NB4 (cell line): ENCODE measurements at regions not wholly inside any gene's neighbourhood (a gene's known extent, or its start where the extent isn't known, plus 50 kb on each side); places are given as distances from the start of the nearest gene placed in this dataset.

Experiments
- DNase-seq: peaks from one replicate; pipeline ENCODE4 v3.0.0; 2010; ENCODE audit warnings: low read depth
- H3K4me3 ChIP-seq: one replicate; pipeline ENCODE4 v1.5.1; 2011; ENCODE audit warnings: mild to moderate bottlenecking, low read depth, low read length, moderate library complexity
- CTCF ChIP-seq: IDR thresholded peaks from one replicate; pipeline ENCODE4 v1.5.1; 2012; ENCODE audit warnings: low read depth, low read length
- MYC ChIP-seq: IDR thresholded peaks from 2 replicates; pipeline ENCODE4 v1.6.1; 2011; ENCODE audit warnings: low read depth, low read length
- POLR2A ChIP-seq: IDR thresholded peaks from 2 replicates; pipeline ENCODE4 v1.6.1; 2011; ENCODE audit warnings: mild to moderate bottlenecking; ENCODE audit not compliant: insufficient read length; ENCODE audit errors: extremely low read depth
- TF ChIP-seq, protein P1 (sequence below): IDR thresholded peaks from 2 replicates; pipeline ENCODE4 v1.6.1; 2011; ENCODE audit warnings: low read depth, low read length

DNA sequence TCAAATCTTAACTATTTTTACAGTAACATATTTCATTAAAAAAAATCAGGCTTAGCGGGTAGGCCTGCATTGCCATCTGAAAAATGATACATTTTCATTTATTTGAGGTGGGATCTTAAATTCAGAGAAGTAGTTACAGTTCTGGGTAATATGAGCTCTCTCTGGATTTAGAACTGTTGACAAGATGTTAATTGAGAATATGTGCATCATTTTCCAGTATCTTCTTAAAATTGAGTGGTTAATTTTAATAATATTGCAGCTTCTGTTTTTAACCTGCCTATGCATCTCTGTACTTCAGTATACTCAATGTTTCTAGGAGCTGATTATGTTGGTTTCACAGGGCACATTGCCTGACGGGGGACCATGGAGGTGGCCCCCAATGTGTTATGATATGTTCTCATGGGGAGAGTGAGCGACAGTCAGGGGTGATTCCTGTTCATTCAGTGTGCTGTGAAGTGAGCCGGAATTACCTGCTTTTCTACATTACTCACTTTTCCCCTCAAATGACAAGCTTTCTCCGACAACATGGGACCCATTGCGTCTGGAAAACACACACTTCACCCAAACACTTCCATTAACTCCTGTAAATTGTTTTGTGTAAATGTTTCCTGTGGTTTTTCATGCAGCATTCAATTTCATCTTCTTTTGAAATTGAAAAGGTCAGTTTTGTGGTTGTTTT lies 406.2 kb downstream of the MTX2 start:
- H3K4me3 ChIP-seq, result no peak overlapping the region
- TF ChIP-seq MYC, result no peak
- no peak for TF ChIP-seq CTCF
- TF ChIP-seq, protein P1, sequence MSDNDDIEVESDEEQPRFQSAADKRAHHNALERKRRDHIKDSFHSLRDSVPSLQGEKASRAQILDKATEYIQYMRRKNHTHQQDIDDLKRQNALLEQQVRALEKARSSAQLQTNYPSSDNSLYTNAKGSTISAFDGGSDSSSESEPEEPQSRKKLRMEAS, result no peak
- no peak for TF ChIP-seq POLR2A
- no peak for DNase-seq

- no peak overlapping the region for H3K4me3 ChIP-seq
- no peak for DNase-seq
- TF ChIP-seq POLR2A (no peak), MYC (no peak), CTCF (no peak)
- TF ChIP-seq, protein P1, result no peak
These were observed 408.6 kb downstream of the MTX2 start for GRCh38 chr2:176677746-176678265.

- H3K4me3 ChIP-seq, result no peak overlapping the region
- TF ChIP-seq POLR2A, result no peak
- TF ChIP-seq MYC, result no peak
- TF ChIP-seq, protein P1, result no peak
- TF ChIP-seq CTCF, result no peak
- DNase-seq, result no peak
These were observed 409.3 kb downstream of the MTX2 start for GRCh38 chr2:176678571-176678970.

DNA sequence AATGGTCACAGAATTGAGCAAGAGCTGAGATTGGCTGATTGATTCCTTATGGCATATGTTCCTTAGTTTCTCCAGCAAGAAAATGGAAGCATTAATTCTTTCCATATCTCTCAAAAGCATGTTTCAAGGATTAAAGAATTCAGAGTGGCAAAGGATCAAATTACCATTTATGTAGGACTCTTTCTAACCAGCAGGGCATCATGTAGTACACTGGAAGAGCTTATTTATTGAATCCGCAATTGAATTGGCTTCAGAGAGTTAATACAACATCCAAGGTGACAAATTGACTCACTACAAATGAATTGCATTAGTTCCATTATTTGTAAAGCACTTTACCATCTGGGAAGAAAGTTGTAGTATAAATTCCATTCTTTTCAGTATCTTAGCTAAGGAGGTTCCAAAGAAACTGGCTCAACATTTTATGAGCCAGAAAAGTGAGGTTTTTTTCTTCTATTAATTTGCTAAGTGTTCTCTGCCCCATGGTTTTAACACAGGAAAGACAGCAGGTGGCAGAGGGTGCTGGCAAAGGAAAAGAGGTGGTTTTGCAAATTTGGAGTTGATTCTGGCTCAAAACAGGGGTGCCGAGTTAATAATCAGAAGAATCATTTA lies 409.9 kb downstream of the MTX2 start:
- H3K4me3 ChIP-seq, result no peak overlapping the region
- TF ChIP-seq CTCF (no peak), POLR2A (no peak), MYC (no peak)
- TF ChIP-seq, protein P1, result no peak
- DNase-seq, result no peak

GRCh38 chr2:176680916-176681516 lies 411.8 kb downstream of the MTX2 start:
- TF ChIP-seq CTCF (no peak), POLR2A (no peak), MYC (no peak)
- TF ChIP-seq, protein P1, result no peak
- H3K4me3 ChIP-seq, result no peak overlapping the region
- no peak for DNase-seq
